Astrocyte (in vitro differentiated cells and primary cell): ENCODE measurements at regions not wholly inside any gene's neighbourhood (a gene's known extent, or its start where the extent isn't known, plus 50 kb on each side); places are given as distances from the start of the nearest gene placed in this dataset.

Experiments used
- DNase-seq: peaks from one replicate; pipeline ENCODE4 v3.0.0-alpha.2; 2010; ENCODE audit warnings: low read depth
- FAIRE-seq: peaks from 2 replicates; lab custom pipeline; 2011; peaks lifted over from hg19 to GRCh38; lab: Jason Lieb, UNC
- H2AFZ ChIP-seq: 2 replicates; pipeline ENCODE4 v1.6.0; 2012; ENCODE audit warnings: low read depth, low read length, inconsistent platforms
- H3K27ac ChIP-seq: 2 replicates; pipeline ENCODE4 v1.5.1; 2011; ENCODE audit warnings: low read depth, low read length, inconsistent platforms
- H3K27me3 ChIP-seq: 2 replicates; pipeline ENCODE4 v1.6.0; 2011; ENCODE audit warnings: low read length, inconsistent platforms; ENCODE audit not compliant: insufficient read depth
- H3K36me3 ChIP-seq: 2 replicates; pipeline ENCODE4 v1.5.1; 2011; ENCODE audit warnings: low read length, inconsistent platforms; ENCODE audit not compliant: insufficient read depth
- H3K4me1 ChIP-seq: 2 replicates; pipeline ENCODE4 v1.5.1; 2011; ENCODE audit warnings: low read length, inconsistent platforms; ENCODE audit not compliant: insufficient read depth
- H3K4me2 ChIP-seq: 2 replicates; pipeline ENCODE4 v1.6.0; 2012; ENCODE audit warnings: low read length, inconsistent platforms
- H3K4me3 ChIP-seq: 2 replicates; pipeline ENCODE4 v1.5.1; 2011; ENCODE audit warnings: low read depth, mild to moderate bottlenecking, low read length, inconsistent platforms; ENCODE audit not compliant: insufficient read depth
- H3K79me2 ChIP-seq: 2 replicates; pipeline ENCODE4 v1.6.0; 2012; ENCODE audit warnings: mild to moderate bottlenecking, low read length, inconsistent platforms; ENCODE audit not compliant: insufficient read depth
- H3K9ac ChIP-seq: 2 replicates; pipeline ENCODE4 v1.6.0; 2012; ENCODE audit warnings: mild to moderate bottlenecking, low read length, inconsistent platforms
- H3K9me3 ChIP-seq: 2 replicates; pipeline ENCODE4 v1.5.1; 2012; ENCODE audit warnings: low read depth, mild to moderate bottlenecking, low read length, inconsistent platforms; ENCODE audit not compliant: insufficient read depth
- H4K20me1 ChIP-seq: 2 replicates; pipeline ENCODE4 v1.6.0; 2012; ENCODE audit warnings: low read length, inconsistent platforms; ENCODE audit not compliant: insufficient read depth
- H3K27ac Mint-ChIP-seq: one replicate; pipeline ENCODE4 v1.8.0; 2021; ENCODE audit warnings: mild to moderate bottlenecking, mixed read lengths; ENCODE audit not compliant: unreplicated experiment
- H3K27me3 Mint-ChIP-seq: one replicate; pipeline ENCODE4 v1.8.0; 2021; ENCODE audit warnings: low read depth, mixed read lengths; ENCODE audit not compliant: unreplicated experiment
- H3K36me3 Mint-ChIP-seq: one replicate; pipeline ENCODE4 v1.8.0; 2021; ENCODE audit warnings: low read depth, mixed read lengths; ENCODE audit not compliant: unreplicated experiment
- H3K4me1 Mint-ChIP-seq: one replicate; pipeline ENCODE4 v1.8.0; 2021; ENCODE audit warnings: low read depth, mixed read lengths; ENCODE audit not compliant: unreplicated experiment
- H3K4me3 Mint-ChIP-seq: one replicate; pipeline ENCODE4 v1.8.0; 2021; ENCODE audit warnings: mild to moderate bottlenecking, moderate library complexity, mixed read lengths; ENCODE audit not compliant: unreplicated experiment
- H3K9me3 Mint-ChIP-seq: one replicate; pipeline ENCODE4 v1.8.0; 2021; ENCODE audit warnings: mild to moderate bottlenecking, mixed read lengths; ENCODE audit not compliant: unreplicated experiment
- CTCF ChIP-seq: IDR thresholded peaks from 2 replicates; pipeline ENCODE4 v1.5.1; 2011; ENCODE audit warnings: low read depth, mild to moderate bottlenecking, inconsistent platforms, low read length, moderate library complexity; ENCODE audit not compliant: insufficient read depth
- EZH2 ChIP-seq: IDR thresholded peaks from 2 replicates; pipeline ENCODE4 v1.6.1; 2012; ENCODE audit warnings: mild to moderate bottlenecking, low read length, inconsistent platforms; ENCODE audit not compliant: insufficient read depth

GRCh38 chr7:114156178-114156577 lies 237.4 kb upstream of the PPP1R3A start:
- DNase-seq (no peak), FAIRE-seq (no peak)
- H3K9me3 ChIP-seq = no peaks in the 10 kb centered on the region
- no peak overlapping the region for H3K4me3 ChIP-seq
- Mint-ChIP-seq H3K36me3 (no peaks in the 10 kb centered on the region), H3K27ac (no peak overlapping the region), H3K4me1 (no peaks in the 10 kb centered on the region), H3K9me3 (no peaks in the 10 kb centered on the region), H3K4me3 (no peak overlapping the region), H3K27me3 (no peaks in the 10 kb centered on the region)
- H3K27me3 ChIP-seq = no peaks in the 10 kb centered on the region
- H3K4me1 ChIP-seq = no peaks in the 10 kb centered on the region
- TF ChIP-seq CTCF (no peak), EZH2 (no peak)
- no peaks in the 10 kb centered on the region for H3K79me2 ChIP-seq
- no peak overlapping the region for H2AFZ ChIP-seq
- H3K36me3 ChIP-seq = no peaks in the 10 kb centered on the region
- no peaks in the 10 kb centered on the region for H4K20me1 ChIP-seq
- H3K9ac ChIP-seq = no peak overlapping the region
- H3K4me2 ChIP-seq = no peak overlapping the region
- no peak overlapping the region for H3K27ac ChIP-seq

GRCh38 chr7:114155116-114156110 lies 236.6 kb upstream of the PPP1R3A start:
- TF ChIP-seq CTCF (no peak), EZH2 (no peak)
- no peak overlapping the region for H3K4me3 ChIP-seq
- no peak overlapping the region for H3K9ac ChIP-seq
- no peak overlapping the region for H3K27ac ChIP-seq
- H3K36me3 Mint-ChIP-seq = no peaks in the 10 kb centered on the region
- no peaks in the 10 kb centered on the region for H3K27me3 Mint-ChIP-seq
- H3K9me3 Mint-ChIP-seq = no peaks in the 10 kb centered on the region
- no peaks in the 10 kb centered on the region for H3K27me3 ChIP-seq
- FAIRE-seq (no peak), DNase-seq (no peak)
- no peak overlapping the region for H3K4me2 ChIP-seq
- no peaks in the 10 kb centered on the region for H3K79me2 ChIP-seq
- H4K20me1 ChIP-seq = no peaks in the 10 kb centered on the region
- no peak overlapping the region for H3K27ac Mint-ChIP-seq
- no peaks in the 10 kb centered on the region for H3K4me1 Mint-ChIP-seq
- no peaks in the 10 kb centered on the region for H3K9me3 ChIP-seq
- no peaks in the 10 kb centered on the region for H3K36me3 ChIP-seq
- H2AFZ ChIP-seq = no peak overlapping the region
- no peaks in the 10 kb centered on the region for H3K4me1 ChIP-seq
- H3K4me3 Mint-ChIP-seq = no peak overlapping the region

GRCh38 chr7:114153700-114154099 lies 234.9 kb upstream of the PPP1R3A start:
- no peaks in the 10 kb centered on the region for H3K36me3 Mint-ChIP-seq
- no peaks in the 10 kb centered on the region for H3K4me1 Mint-ChIP-seq
- no peaks in the 10 kb centered on the region for H3K27me3 Mint-ChIP-seq
- no peak overlapping the region for H3K4me3 ChIP-seq
- no peak overlapping the region for H3K4me2 ChIP-seq
- H2AFZ ChIP-seq = no peak overlapping the region
- no peaks in the 10 kb centered on the region for H3K79me2 ChIP-seq
- no peak for DNase-seq
- no peaks in the 10 kb centered on the region for H3K9me3 Mint-ChIP-seq
- no peak overlapping the region for H3K4me3 Mint-ChIP-seq
- no peak overlapping the region for H3K9ac ChIP-seq
- no peaks in the 10 kb centered on the region for H3K9me3 ChIP-seq
- H4K20me1 ChIP-seq = no peaks in the 10 kb centered on the region
- no peak for TF ChIP-seq EZH2
- no peak for TF ChIP-seq CTCF
- FAIRE-seq = no peak
- H3K36me3 ChIP-seq = no peaks in the 10 kb centered on the region
- H3K27ac Mint-ChIP-seq = no peak overlapping the region
- no peaks in the 10 kb centered on the region for H3K4me1 ChIP-seq
- no peak overlapping the region for H3K27ac ChIP-seq
- no peaks in the 10 kb centered on the region for H3K27me3 ChIP-seq
